Endothelial cell of umbilical vein (primary cell): ENCODE measurements at regions not wholly inside any gene's neighbourhood (a gene's known extent, or its start where the extent isn't known, plus 50 kb on each side); places are given as distances from the start of the nearest gene placed in this dataset.

Source experiments
- CTCF ChIP-seq, 2 donors: IDR thresholded peaks; 1 replicate in 1 of 2; 2 replicates in 1 of 2; pipeline ENCODE4 v1.5.1; 2011; ENCODE audit warnings: low read length in 2 of 2, mild to moderate bottlenecking in 2 of 2, moderate library complexity in 2 of 2, control low read depth in 1 of 2, inconsistent platforms in 1 of 2, low read depth in 1 of 2; ENCODE audit not compliant: insufficient read depth in 1 of 2; ENCODE audit errors: extremely low read depth in 1 of 2
- EZH2 ChIP-seq: IDR thresholded peaks from 2 replicates; pipeline ENCODE4 v1.6.1; 2012; ENCODE audit warnings: borderline replicate concordance, low read depth, mild to moderate bottlenecking, moderate library complexity, low read length, inconsistent platforms; ENCODE audit not compliant: severe bottlenecking
- MAX ChIP-seq: IDR thresholded peaks from 2 replicates; pipeline ENCODE4 v1.6.1; 2011; ENCODE audit not compliant: insufficient read depth, insufficient read length
- POLR2A ChIP-seq: IDR thresholded peaks from 2 replicates; pipeline ENCODE4 v1.6.1; 2012; ENCODE audit warnings: low read depth, mild to moderate bottlenecking, control low read depth, low read length
- POLR2AphosphoS5 ChIP-seq: IDR thresholded peaks from 2 replicates; pipeline ENCODE4 v1.6.1; 2012; ENCODE audit warnings: low read depth, mild to moderate bottlenecking, control low read depth, low read length, moderate library complexity; ENCODE audit not compliant: insufficient read depth

- no peak for TF ChIP-seq POLR2A
- TF ChIP-seq CTCF (IDR thresholded peaks at IDR 0.05; ENCODE audit: extremely low read depth in 1 of 2, insufficient read depth in 1 of 2, low read depth in 1 of 2, low read length in 2 of 2): no peak
- no peak for TF ChIP-seq MAX
- TF ChIP-seq POLR2AphosphoS5: no peak
- TF ChIP-seq EZH2: no peak
Measured at GRCh38 chr15:24067733-24068501, 380.8 kb upstream of the NDN start.
